ENCODE measurements at regions not wholly inside any gene's neighbourhood (a gene's known extent, or its start where the extent isn't known, plus 50 kb on each side); places are given as distances from the start of the nearest gene placed in this dataset.

- Histone ChIP-seq H2AFZ (ENCODE audit: low read depth, low read length, severe bottlenecking) (no peak overlapping the region), H3K36me3 (ENCODE audit: low read length) (no peaks in the 10 kb centered on the region), H3K4me2 (ENCODE audit: low read depth, low read length, poor library complexity, severe bottlenecking) (no peak overlapping the region), H3K9ac (ENCODE audit: low read length) (no peak overlapping the region), H3K9me3 (ENCODE audit: insufficient read depth, low read length) (no peaks in the 10 kb centered on the region), H3K9me2 (replicated peaks; ENCODE audit: insufficient read depth, low read length) (no peaks in the 10 kb centered on the region), H4K20me1 (ENCODE audit: low read depth, low read length) (no peaks in the 10 kb centered on the region), H3K27ac (ENCODE audit: low read depth, low read length) (no peak overlapping the region), H3K79me2 (ENCODE audit: insufficient read depth, low read length) (no peaks in the 10 kb centered on the region), H3K27me3 (ENCODE audit: low read length) (no peaks in the 10 kb centered on the region), H3F3A (ENCODE audit: insufficient read depth) (no peaks in the 10 kb centered on the region), H3K4me3 (ENCODE audit: insufficient read depth, low read length, poor library complexity, severe bottlenecking) (no peak overlapping the region)
- no peak for TF ChIP-seq EZH2phosphoT487 (conservative IDR thresholded peaks at IDR 0.05; ENCODE audit: low read length)
- no peak for TF ChIP-seq CTCF (IDR thresholded peaks at IDR 0.05; ENCODE audit: insufficient read depth, low read length, poor library complexity, severe bottlenecking)
Observed at GRCh38 chr12:92020983-92021665, 124.5 kb downstream of the BTG1 start.

- Histone ChIP-seq H3K27ac (ENCODE audit: low read depth, low read length) (no peak overlapping the region), H3K4me2 (ENCODE audit: low read depth, low read length, poor library complexity, severe bottlenecking) (no peak overlapping the region)
- TF ChIP-seq EZH2phosphoT487 (conservative IDR thresholded peaks at IDR 0.05; ENCODE audit: low read length): no peak
Observed at GRCh38 chr12:92019491-92020277, 126.0 kb downstream of the BTG1 start.

GRCh38 chr12:92012691-92013090, 133.0 kb downstream of the BTG1 start:
- Histone ChIP-seq H3K36me3 (ENCODE audit: low read length) (no peaks in the 10 kb centered on the region), H2AFZ (ENCODE audit: low read depth, low read length, severe bottlenecking) (no peak overlapping the region), H4K20me1 (ENCODE audit: low read depth, low read length) (no peaks in the 10 kb centered on the region), H3K4me3 (ENCODE audit: insufficient read depth, low read length, poor library complexity, severe bottlenecking) (no peak overlapping the region), H3K79me2 (ENCODE audit: insufficient read depth, low read length) (no peaks in the 10 kb centered on the region), H3F3A (ENCODE audit: insufficient read depth) (no peaks in the 10 kb centered on the region), H3K9ac (ENCODE audit: low read length) (no peak overlapping the region), H3K9me2 (replicated peaks; ENCODE audit: insufficient read depth, low read length) (no peaks in the 10 kb centered on the region), H3K27me3 (ENCODE audit: low read length) (no peaks in the 10 kb centered on the region), H3K27ac (ENCODE audit: low read depth, low read length) (no peak overlapping the region), H3K4me2 (ENCODE audit: low read depth, low read length, poor library complexity, severe bottlenecking) (no peak overlapping the region), H3K9me3 (ENCODE audit: insufficient read depth, low read length) (no peaks in the 10 kb centered on the region)
- TF ChIP-seq EZH2phosphoT487 (conservative IDR thresholded peaks at IDR 0.05; ENCODE audit: low read length) (no peak), CTCF (IDR thresholded peaks at IDR 0.05; ENCODE audit: insufficient read depth, low read length, poor library complexity, severe bottlenecking) (no peak)

More at GRCh38 chr12:92019491-92020277, 126.0 kb downstream of the BTG1 start:
- H3K79me2 ChIP-seq (ENCODE audit: insufficient read depth, low read length): no peaks in the 10 kb centered on the region
- H2AFZ ChIP-seq (ENCODE audit: low read depth, low read length, severe bottlenecking): no peak overlapping the region
- no peaks in the 10 kb centered on the region for H3K27me3 ChIP-seq (ENCODE audit: low read length)
- H3K9ac ChIP-seq (ENCODE audit: low read length): no peak overlapping the region
- H4K20me1 ChIP-seq (ENCODE audit: low read depth, low read length): no peaks in the 10 kb centered on the region
- H3F3A ChIP-seq (ENCODE audit: insufficient read depth): no peaks in the 10 kb centered on the region
- no peaks in the 10 kb centered on the region for H3K36me3 ChIP-seq (ENCODE audit: low read length)
- H3K4me3 ChIP-seq (ENCODE audit: insufficient read depth, low read length, poor library complexity, severe bottlenecking): no peak overlapping the region
- no peaks in the 10 kb centered on the region for H3K9me2 ChIP-seq (replicated peaks; ENCODE audit: insufficient read depth, low read length)
- no peaks in the 10 kb centered on the region for H3K9me3 ChIP-seq (ENCODE audit: insufficient read depth, low read length)

Data from SU-DHL-6 (cell line).